ENCODE measurements at regions not wholly inside any gene's neighbourhood (a gene's known extent, or its start where the extent isn't known, plus 50 kb on each side); places are given as distances from the start of the nearest gene placed in this dataset.

GRCh38 chr4:84258905-84259830 lies 239.9 kb downstream of the NKX6-1 start:
- Histone ChIP-seq H2AFZ (ENCODE audit: control insufficient read depth, low read depth, low read length) (no peak overlapping the region), H3K27ac (ENCODE audit: control insufficient read depth, insufficient read depth) (no peak overlapping the region), H3K9me3 (replicated peaks; ENCODE audit: control insufficient read depth, insufficient read depth, low read length) (no peaks in the 10 kb centered on the region; the same call in 2 of the 3 replicates), H4K20me1 (ENCODE audit: control insufficient read depth, insufficient read depth) (no peaks in the 10 kb centered on the region), H3K4me2 (ENCODE audit: control insufficient read depth, insufficient read depth) (no peak overlapping the region), H3K4me3 (no peak overlapping the region), H3K79me2 (ENCODE audit: control insufficient read depth, insufficient read depth, low read length) (no peaks in the 10 kb centered on the region), H3K36me3 (ENCODE audit: control insufficient read depth in 2 of 2, insufficient read depth in 2 of 2, low read length in 1 of 2) (no peaks in the 10 kb centered on the region), H3K4me1 (ENCODE audit: control insufficient read depth, insufficient read depth, low read length) (peaks cover 3% of the 10 kb centered on the region; the same call in 1 of the 2 replicates), H3K27me3 (replicated peaks in 1 of 2; ENCODE audit: control insufficient read depth in 2 of 2, insufficient read depth in 2 of 2, low read length in 1 of 2) (no peaks in the 10 kb centered on the region), H3K9ac (ENCODE audit: control insufficient read depth, insufficient read depth, low read length) (no peak overlapping the region)
- FAIRE-seq = peak; percentile 56
- peak; percentile 37 for DNase-seq (ENCODE audit: low read depth, low spot score)
- intact Hi-C loops (cut with micrococcal nuclease; ENCODE audit: unreplicated experiment) (loop anchor here (1.0 to 10.0 kb wide), 5 partner anchors 112 to 754 kb away; no protein-coding TSS in a partner anchor), in situ Hi-C loops (cut with MboI) (no loop called here)
- peak; percentile 95 for ATAC-seq
- ChIA-PET POLR2A (no interaction called here), SMC1A (ENCODE audit: uncharacterized antibody, unreplicated experiment) (interaction anchor here (1.1 kb wide), 1 partner anchor 614 kb away, joined by 5 read pairs; no protein-coding TSS in a partner anchor), CTCF (interaction anchor here (0.6 to 1.8 kb wide), 8 partner anchors 23 to 1114 kb away, joined by 3 to 6 read pairs (median 4); no protein-coding TSS in a partner anchor), RAD21 (ENCODE audit: unreplicated experiment) (interaction anchor here (0.7 kb wide), 1 partner anchor 11 kb away, joined by 3 read pairs; no protein-coding TSS in a partner anchor)
- no TSS peak for BruUV-seq (replicated peaks)
- 0% methylated on average over 2 of the region's 2 CpGs for WGBS (ENCODE audit: insufficient coverage, insufficient replicate concordance, low lambda C conversion rate, missing lambda C conversion rate)
- TF ChIP-seq PAX5 (IDR thresholded peaks at IDR 0.05; ENCODE audit: borderline replicate concordance, low read depth, low read length) (peak; percentile 34; the same call in 1 of the 2 replicates), POLR2AphosphoS2 (IDR thresholded peaks at IDR 0.05; ENCODE audit: low read depth, low read length) (no peak), SMC3 (IDR thresholded peaks at IDR 0.05; ENCODE audit: borderline replicate concordance, low read length) (peak; percentile 52), MTA2 (IDR thresholded peaks at IDR 0.05; ENCODE audit: low read depth) (peak; percentile 18; the same call in 1 of the 2 replicates), CTCF (IDR thresholded peaks at IDR 0.05 in 2 of 3, conservative IDR thresholded peaks at IDR 0.05 in 1 of 3; ENCODE audit: control insufficient read depth in 2 of 3, extremely low read depth in 1 of 3, insufficient read depth in 1 of 3, low read depth in 3 of 3, low read length in 3 of 3) (peak; percentile 51 to 71 (median 62); a peak in 5 of 6 replicates), RAD21 (IDR thresholded peaks at IDR 0.05; ENCODE audit: insufficient read depth, low read depth, low read length) (peak; percentile 70), BCL11A (IDR thresholded peaks at IDR 0.05; ENCODE audit: low read depth, low read length) (0 out of 2 replicates have a peak, but pooled peaks have one; percentile 15), BHLHE40 (IDR thresholded peaks at IDR 0.05; ENCODE audit: borderline replicate concordance in 1 of 2, low read depth in 2 of 2, low read length in 1 of 2) (no peak), KLF5 (IDR thresholded peaks at IDR 0.05; ENCODE audit: partially characterized antibody) (no peak), RUNX3 (IDR thresholded peaks at IDR 0.05; ENCODE audit: low read length) (peak; percentile 50), YY1 (IDR thresholded peaks at IDR 0.05; ENCODE audit: low read depth, low read length) (0 out of 2 replicates have a peak, but pooled peaks have one; percentile 26), JUNB (IDR thresholded peaks at IDR 0.05) (0 out of 2 replicates have a peak, but pooled peaks have one; percentile 17)
